HG03060 (cell line): ENCODE measurements at regions not wholly inside any gene's neighbourhood (a gene's known extent, or its start where the extent isn't known, plus 50 kb on each side); places are given as distances from the start of the nearest gene placed in this dataset.
A peak's percentile ranks its signal among the peaks of the same experiment; 100 is the strongest.

Experiments used
- ATAC-seq: cut with Tn5 transposase; IDR thresholded peaks from one replicate; pipeline ENCODE4 v1.9.1; 2021; ENCODE audit warnings: low read depth, moderate number of reproducible peaks; ENCODE audit not compliant: unreplicated experiment

GRCh38 chr2:183283209-183283608, 159.0 kb downstream of the NUP35 start:
- no peak for ATAC-seq

GRCh38 chr2:183284606-183285005, 160.4 kb downstream of the NUP35 start:
- ATAC-seq, result no peak

- no peak for ATAC-seq
Observed at GRCh38 chr2:183291436-183291835, 167.2 kb downstream of the NUP35 start.

GRCh38 chr2:183292028-183292427, 167.8 kb downstream of the NUP35 start:
- no peak for ATAC-seq

GRCh38 chr2:183339311-183339710, 215.1 kb downstream of the NUP35 start:
- ATAC-seq, result no peak

- no peak for ATAC-seq
Observed at GRCh38 chr2:183341057-183341456, 216.8 kb downstream of the NUP35 start.

GRCh38 chr2:183347969-183348368, 223.7 kb downstream of the NUP35 start:
- no peak for ATAC-seq

- peak; percentile 82 for ATAC-seq
Observed at GRCh38 chr2:183348492-183348891, 224.2 kb downstream of the NUP35 start.

GRCh38 chr2:183349091-183349490, 224.8 kb downstream of the NUP35 start:
- ATAC-seq, result no peak

- ATAC-seq, result no peak
Observed at GRCh38 chr2:183359867-183360266, 235.6 kb downstream of the NUP35 start.

GRCh38 chr2:183371545-183371944, 247.3 kb downstream of the NUP35 start:
- no peak for ATAC-seq

GRCh38 chr2:183375821-183376220, 251.6 kb downstream of the NUP35 start:
- no peak for ATAC-seq

GRCh38 chr2:183383854-183384253, 259.6 kb downstream of the NUP35 start:
- ATAC-seq, result no peak

- ATAC-seq, result no peak
Observed at GRCh38 chr2:183389546-183390080, 265.4 kb downstream of the NUP35 start.

- no peak for ATAC-seq
Observed at GRCh38 chr2:183390109-183390508, 265.9 kb downstream of the NUP35 start.

GRCh38 chr2:183404392-183404791, 280.1 kb downstream of the NUP35 start:
- no peak for ATAC-seq

- no peak for ATAC-seq
Observed at GRCh38 chr2:183408562-183408961, 284.3 kb downstream of the NUP35 start.

GRCh38 chr2:183409662-183410061, 285.4 kb downstream of the NUP35 start:
- no peak for ATAC-seq

GRCh38 chr2:183416753-183417152, 292.5 kb downstream of the NUP35 start:
- ATAC-seq, result no peak

- no peak for ATAC-seq
Observed at GRCh38 chr2:183426825-183427224, 302.6 kb downstream of the NUP35 start.

GRCh38 chr2:183427558-183427957, 303.3 kb downstream of the NUP35 start:
- ATAC-seq, result no peak

GRCh38 chr2:183428881-183429280, 304.6 kb downstream of the NUP35 start:
- ATAC-seq, result no peak

GRCh38 chr2:183438541-183438940, 314.3 kb downstream of the NUP35 start:
- ATAC-seq, result no peak
